ENCODE measurements at regions not wholly inside any gene's neighbourhood (a gene's known extent, or its start where the extent isn't known, plus 50 kb on each side); places are given as distances from the start of the nearest gene placed in this dataset.

DNA sequence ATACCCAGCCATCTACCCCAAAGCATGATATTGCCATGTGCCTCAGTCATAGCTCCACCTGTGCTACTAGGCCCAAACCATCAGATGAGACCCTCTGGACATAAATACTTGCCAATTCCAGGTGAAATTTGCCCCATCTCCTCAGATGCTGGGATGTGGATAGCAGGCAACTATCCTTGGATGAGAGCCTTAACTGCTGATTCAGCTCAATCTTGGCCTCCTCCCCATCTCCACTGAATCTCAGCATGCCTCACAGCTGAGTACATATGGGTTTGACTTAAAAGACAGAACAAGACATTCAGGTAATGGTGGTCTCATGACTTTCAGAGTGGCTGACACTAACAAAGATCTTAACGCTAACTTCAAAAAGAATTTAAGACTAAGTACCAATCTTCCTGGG lies 50.8 kb upstream of the KLHL13 start:
- ATAC-seq (no peak), DNase-seq (no peak)
- H3K4me1 ChIP-seq = no peaks in the 10 kb centered on the region
- TF ChIP-seq, protein P1, sequence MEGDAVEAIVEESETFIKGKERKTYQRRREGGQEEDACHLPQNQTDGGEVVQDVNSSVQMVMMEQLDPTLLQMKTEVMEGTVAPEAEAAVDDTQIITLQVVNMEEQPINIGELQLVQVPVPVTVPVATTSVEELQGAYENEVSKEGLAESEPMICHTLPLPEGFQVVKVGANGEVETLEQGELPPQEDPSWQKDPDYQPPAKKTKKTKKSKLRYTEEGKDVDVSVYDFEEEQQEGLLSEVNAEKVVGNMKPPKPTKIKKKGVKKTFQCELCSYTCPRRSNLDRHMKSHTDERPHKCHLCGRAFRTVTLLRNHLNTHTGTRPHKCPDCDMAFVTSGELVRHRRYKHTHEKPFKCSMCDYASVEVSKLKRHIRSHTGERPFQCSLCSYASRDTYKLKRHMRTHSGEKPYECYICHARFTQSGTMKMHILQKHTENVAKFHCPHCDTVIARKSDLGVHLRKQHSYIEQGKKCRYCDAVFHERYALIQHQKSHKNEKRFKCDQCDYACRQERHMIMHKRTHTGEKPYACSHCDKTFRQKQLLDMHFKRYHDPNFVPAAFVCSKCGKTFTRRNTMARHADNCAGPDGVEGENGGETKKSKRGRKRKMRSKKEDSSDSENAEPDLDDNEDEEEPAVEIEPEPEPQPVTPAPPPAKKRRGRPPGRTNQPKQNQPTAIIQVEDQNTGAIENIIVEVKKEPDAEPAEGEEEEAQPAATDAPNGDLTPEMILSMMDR (IDR thresholded peaks at IDR 0.05) = no peak
- no peak overlapping the region for H3K4me3 ChIP-seq
- no peaks in the 10 kb centered on the region for H3K36me3 ChIP-seq
- H3K27ac ChIP-seq = no peak overlapping the region
- intact Hi-C loops (cut with DNase I) = no loop called here
- H3K9me3 ChIP-seq = no peaks in the 10 kb centered on the region
- no peaks in the 10 kb centered on the region for H3K27me3 ChIP-seq

DNA sequence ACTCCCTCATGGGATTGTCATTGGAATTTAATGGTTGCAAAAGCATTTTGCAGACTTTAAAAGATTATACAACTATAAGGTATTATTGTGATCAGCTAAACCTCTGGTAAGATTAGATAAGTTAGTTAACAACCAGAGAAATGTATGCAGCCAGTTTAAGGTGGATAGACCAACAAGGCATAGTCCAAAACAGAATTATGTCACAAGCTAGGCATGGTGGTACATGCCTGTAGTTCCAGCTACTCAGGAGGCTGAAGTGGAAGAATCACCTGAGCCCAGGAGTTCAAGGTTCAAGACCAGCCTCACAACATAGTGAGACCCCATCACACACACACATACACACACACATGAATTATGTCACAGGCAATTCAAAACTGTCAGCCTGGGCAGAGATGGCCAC lies 54.7 kb upstream of the KLHL13 start:
- DNase-seq = no peak
- Histone ChIP-seq H3K4me3 (no peak overlapping the region), H3K4me1 (no peaks in the 10 kb centered on the region), H3K36me3 (no peaks in the 10 kb centered on the region), H3K27me3 (no peaks in the 10 kb centered on the region), H3K27ac (no peak overlapping the region), H3K9me3 (no peaks in the 10 kb centered on the region)
- ATAC-seq = no peak
- intact Hi-C loops (cut with DNase I) = no loop called here
- TF ChIP-seq, protein P1 (IDR thresholded peaks at IDR 0.05) = no peak

DNA sequence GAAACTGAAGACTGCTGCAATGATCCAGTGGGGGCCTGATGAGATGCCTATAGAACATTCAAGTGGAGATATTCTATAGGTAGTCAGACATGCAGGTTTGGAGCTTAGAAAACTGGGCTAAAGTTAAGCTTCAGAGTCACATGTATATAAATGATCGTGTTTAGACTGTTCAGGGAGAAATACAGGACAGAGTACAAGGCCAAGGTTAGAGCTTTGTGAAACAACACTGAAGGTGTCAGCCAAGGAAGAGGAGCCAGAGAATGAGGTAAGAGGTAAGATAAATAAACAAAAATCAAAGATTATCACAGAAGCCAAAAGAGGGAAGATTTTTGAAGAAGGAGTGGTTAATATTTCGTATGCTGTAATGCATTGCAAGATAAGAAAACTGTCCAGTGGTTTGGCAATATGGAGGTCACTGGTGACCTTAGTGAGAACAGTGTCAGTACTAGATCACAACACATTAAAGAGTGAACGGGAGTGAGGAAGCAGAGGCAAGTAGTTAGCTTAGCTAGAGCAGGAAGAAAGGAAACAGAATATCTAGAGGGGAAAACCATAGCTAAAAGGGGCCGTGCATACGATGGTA lies 58.0 kb upstream of the KLHL13 start:
- Histone ChIP-seq H3K36me3 (no peaks in the 10 kb centered on the region), H3K27ac (no peak overlapping the region), H3K4me3 (no peak overlapping the region), H3K27me3 (no peaks in the 10 kb centered on the region), H3K4me1 (no peaks in the 10 kb centered on the region), H3K9me3 (no peaks in the 10 kb centered on the region)
- intact Hi-C loops (cut with DNase I) = no loop called here
- TF ChIP-seq, protein P1 (IDR thresholded peaks at IDR 0.05) = no peak
- no peak for ATAC-seq
- DNase-seq = no peak

DNA sequence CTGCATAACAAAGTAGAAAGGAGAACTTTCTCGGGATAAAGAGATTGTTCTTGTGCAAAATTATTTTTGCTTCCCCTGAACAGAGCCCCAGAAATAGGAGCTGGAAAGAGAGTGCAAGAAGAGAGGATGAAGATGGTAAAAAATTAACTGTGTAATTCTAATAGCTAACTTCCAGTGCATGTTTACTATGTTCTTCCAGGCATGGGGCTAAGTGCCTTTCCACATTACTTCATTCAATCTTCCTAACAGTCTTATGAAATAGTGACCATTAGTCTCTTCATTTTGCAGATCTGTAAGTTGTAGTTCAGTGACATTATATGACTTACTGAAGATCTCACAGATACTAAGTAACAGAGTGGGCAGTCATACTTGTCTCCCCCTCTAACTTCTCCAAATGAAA lies 61.1 kb upstream of the KLHL13 start:
- Histone ChIP-seq H3K9me3 (no peaks in the 10 kb centered on the region), H3K36me3 (no peaks in the 10 kb centered on the region), H3K27me3 (no peaks in the 10 kb centered on the region), H3K4me1 (no peaks in the 10 kb centered on the region), H3K27ac (no peak overlapping the region), H3K4me3 (no peak overlapping the region)
- intact Hi-C loops (cut with DNase I) = no loop called here
- DNase-seq (no peak), ATAC-seq (no peak)
- TF ChIP-seq, protein P1 (IDR thresholded peaks at IDR 0.05) = no peak

DNA sequence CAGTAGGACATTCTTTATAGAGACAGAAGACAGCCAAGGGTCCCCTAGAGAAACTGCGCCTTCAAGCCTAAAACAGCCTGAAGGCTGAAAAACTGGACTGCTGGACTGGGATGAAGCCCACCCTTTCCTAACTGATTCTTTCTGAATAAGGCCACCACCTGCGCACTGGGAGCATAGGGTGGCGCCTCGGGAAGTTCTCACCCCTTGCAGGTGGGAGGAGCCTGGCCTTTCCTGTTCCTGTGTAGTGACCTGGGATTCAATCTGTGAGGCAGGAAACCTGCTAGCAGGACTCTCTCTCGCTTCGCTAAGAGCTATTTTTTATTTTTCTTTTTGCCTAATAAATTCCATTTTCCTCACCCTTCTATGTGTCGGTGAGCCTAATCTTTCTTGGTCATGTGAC lies 61.8 kb upstream of the KLHL13 start:
- ATAC-seq (no peak), DNase-seq (no peak)
- Histone ChIP-seq H3K27me3 (no peaks in the 10 kb centered on the region), H3K9me3 (no peaks in the 10 kb centered on the region), H3K4me3 (no peak overlapping the region), H3K27ac (no peak overlapping the region), H3K36me3 (no peaks in the 10 kb centered on the region), H3K4me1 (no peaks in the 10 kb centered on the region)
- TF ChIP-seq, protein P1 (IDR thresholded peaks at IDR 0.05) = no peak
- intact Hi-C loops (cut with DNase I) = no loop called here

DNA sequence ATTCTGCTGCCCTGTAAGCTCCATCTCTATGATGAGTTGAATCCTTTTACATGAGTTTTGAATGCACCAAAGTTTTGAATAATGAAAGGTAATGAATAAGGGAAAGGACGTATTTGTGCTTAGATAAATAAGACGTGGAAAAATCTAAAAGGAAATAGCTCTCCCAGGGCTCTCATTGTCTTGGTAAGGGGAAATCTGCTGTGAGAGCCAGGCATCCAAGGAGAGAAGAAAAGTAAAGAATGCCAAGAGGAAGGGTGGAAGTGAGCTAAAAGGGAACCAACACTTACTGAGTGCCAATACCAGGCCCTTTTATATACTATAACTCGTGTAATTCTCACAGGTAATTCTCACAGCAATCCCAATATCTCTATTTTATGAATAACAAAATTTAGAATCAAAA lies 62.6 kb upstream of the KLHL13 start:
- ATAC-seq (no peak), DNase-seq (no peak)
- Histone ChIP-seq H3K27me3 (no peaks in the 10 kb centered on the region), H3K9me3 (no peaks in the 10 kb centered on the region), H3K27ac (no peak overlapping the region), H3K36me3 (no peaks in the 10 kb centered on the region), H3K4me1 (no peaks in the 10 kb centered on the region), H3K4me3 (no peak overlapping the region)
- TF ChIP-seq, protein P1 (IDR thresholded peaks at IDR 0.05) = no peak
- intact Hi-C loops (cut with DNase I) = no loop called here

All from upper lobe of right lung (tissue), 1 donor.